Activated CD8-positive, alpha-beta memory T cell treated with anti-CD3 and anti-CD28 coated beads for 36 hours (primary cell): ENCODE measurements at regions not wholly inside any gene's neighbourhood (a gene's known extent, or its start where the extent isn't known, plus 50 kb on each side); places are given as distances from the start of the nearest gene placed in this dataset.

Source experiments
- CTCF ChIA-PET: fragments of 350-600 bp; sonication (Branson Sonifier 250); formaldehyde crosslinking; loops from one replicate; lab custom pipeline; 2021; ENCODE audit warnings: antibody characterized with exemption; lab: Charles Lee
- POLR2A ChIA-PET: fragments of 350-600 bp; sonication (Branson Sonifier 250); formaldehyde crosslinking; loops from one replicate; lab custom pipeline; 2021; ENCODE audit warnings: antibody characterized with exemption; lab: Charles Lee

- CTCF ChIA-PET = no interaction called here
- POLR2A ChIA-PET = no interaction called here
These were observed 182.2 kb downstream of the BCOR start for GRCh38 chrX:39915596-39915995.

- CTCF ChIA-PET = no interaction called here
- POLR2A ChIA-PET = no interaction called here
These were observed 175.9 kb downstream of the BCOR start for GRCh38 chrX:39921838-39922237.

- ChIA-PET CTCF (no interaction called here), POLR2A (no interaction called here)
These were observed 175.3 kb downstream of the BCOR start for GRCh38 chrX:39922488-39922887.

GRCh38 chrX:39922926-39923325, 174.8 kb downstream of the BCOR start:
- POLR2A ChIA-PET = no interaction called here
- CTCF ChIA-PET = no interaction called here

GRCh38 chrX:39927380-39927779, 170.4 kb downstream of the BCOR start:
- ChIA-PET CTCF (no interaction called here), POLR2A (no interaction called here)

- ChIA-PET POLR2A (no interaction called here), CTCF (no interaction called here)
These were observed 168.9 kb downstream of the BCOR start for GRCh38 chrX:39928704-39929378.

GRCh38 chrX:39929379-39930025, 168.3 kb downstream of the BCOR start:
- ChIA-PET CTCF (no interaction called here), POLR2A (no interaction called here)

GRCh38 chrX:39930786-39931528, 166.8 kb downstream of the BCOR start:
- POLR2A ChIA-PET = no interaction called here
- CTCF ChIA-PET = no interaction called here

- ChIA-PET CTCF (no interaction called here), POLR2A (no interaction called here)
These were observed 166.1 kb downstream of the BCOR start for GRCh38 chrX:39931529-39932282.

GRCh38 chrX:39935411-39936064, 162.2 kb downstream of the BCOR start:
- CTCF ChIA-PET = no interaction called here
- POLR2A ChIA-PET = interaction anchor here (0.6 kb wide), 1 partner anchor 83 kb away, joined by 3 read pairs; no protein-coding TSS in a partner anchor

GRCh38 chrX:39936886-39937770, 160.6 kb downstream of the BCOR start:
- ChIA-PET POLR2A (no interaction called here), CTCF (no interaction called here)

GRCh38 chrX:39938466-39938865, 159.3 kb downstream of the BCOR start:
- ChIA-PET CTCF (no interaction called here), POLR2A (no interaction called here)

- ChIA-PET CTCF (no interaction called here), POLR2A (no interaction called here)
These were observed 158.1 kb downstream of the BCOR start for GRCh38 chrX:39939678-39940077.

GRCh38 chrX:39941332-39941920, 156.3 kb downstream of the BCOR start:
- ChIA-PET CTCF (no interaction called here), POLR2A (no interaction called here)

GRCh38 chrX:39944416-39944815, 153.3 kb downstream of the BCOR start:
- POLR2A ChIA-PET = no interaction called here

GRCh38 chrX:39945709-39946108, 152.0 kb downstream of the BCOR start:
- ChIA-PET CTCF (no interaction called here), POLR2A (interaction anchor here (0.6 kb wide), 1 partner anchor 129 kb away, joined by 8 read pairs; no protein-coding TSS in a partner anchor)

More at GRCh38 chrX:39944416-39944815, 153.3 kb downstream of the BCOR start:
- CTCF ChIA-PET = no interaction called here

- POLR2A ChIA-PET = no interaction called here
- CTCF ChIA-PET = no interaction called here
These were observed 150.9 kb downstream of the BCOR start for GRCh38 chrX:39946822-39947221.

- CTCF ChIA-PET = no interaction called here
- POLR2A ChIA-PET = no interaction called here
These were observed 149.2 kb downstream of the BCOR start for GRCh38 chrX:39948582-39948981.
